Natural killer cell (primary cell): ENCODE measurements at regions not wholly inside any gene's neighbourhood (a gene's known extent, or its start where the extent isn't known, plus 50 kb on each side); places are given as distances from the start of the nearest gene placed in this dataset.

ENCODE experiments used
- ATAC-seq, 3 donors: fragments of 150-1000 bp in 2 of 3; fragments of 200-7000 bp in 1 of 3; cut with Tn5 transposase; 1 replicate in 1 of 3; 2 replicates in 2 of 3; pipeline ENCODE4 v1.10.0; 2021; ENCODE audit warnings: mild to moderate bottlenecking in 2 of 3, moderate library complexity in 2 of 3
- DNase-seq, 2 donors: peaks; one replicate each; pipeline versions ENCODE4 v3.0.0 to v3.0.0-alpha.2; 2013 to 2021; ENCODE audit warnings: mixed read lengths in 1 of 2
- H3K27ac ChIP-seq: one replicate; pipeline ENCODE4 v1.5.1; 2013; ENCODE audit warnings: mild to moderate bottlenecking, low read length
- H3K27me3 ChIP-seq: one replicate; pipeline ENCODE4 v1.6.1; 2013; ENCODE audit warnings: low read length; ENCODE audit not compliant: control insufficient read depth, insufficient read depth
- H3K36me3 ChIP-seq: one replicate; pipeline ENCODE4 v1.6.1; 2013; ENCODE audit warnings: low read length; ENCODE audit not compliant: control insufficient read depth, insufficient read depth
- H3K4me1 ChIP-seq: one replicate; pipeline ENCODE4 v1.6.1; 2013; ENCODE audit warnings: low read length; ENCODE audit not compliant: control insufficient read depth, insufficient read depth
- H3K4me3 ChIP-seq: one replicate; pipeline ENCODE4 v1.5.1; 2013; ENCODE audit warnings: low read length
- H3K9me3 ChIP-seq: one replicate; pipeline ENCODE4 v1.6.1; 2013; ENCODE audit warnings: low read length; ENCODE audit not compliant: control insufficient read depth, insufficient read depth
- H3K27ac Mint-ChIP-seq, 2 donors: one replicate each; pipeline ENCODE4 v1.8.0; 2022; ENCODE audit warnings: mild to moderate bottlenecking in 2 of 2, mixed read lengths in 2 of 2, moderate library complexity in 1 of 2
- H3K27me3 Mint-ChIP-seq, 2 donors: one replicate each; pipeline ENCODE4 v1.8.0; 2022; ENCODE audit warnings: low read depth in 2 of 2, mixed read lengths in 2 of 2
- H3K36me3 Mint-ChIP-seq: one replicate; pipeline ENCODE4 v1.8.0; 2022; ENCODE audit warnings: mixed read lengths
- H3K4me1 Mint-ChIP-seq, 2 donors: one replicate each; pipeline ENCODE4 v1.8.0; 2022; ENCODE audit warnings: mixed read lengths in 2 of 2
- H3K4me3 Mint-ChIP-seq: one replicate; pipeline ENCODE4 v1.8.0; 2022; ENCODE audit warnings: mild to moderate bottlenecking, moderate library complexity, mixed read lengths
- H3K9me3 Mint-ChIP-seq, 2 donors: one replicate each; pipeline ENCODE4 v1.8.0; 2022; ENCODE audit warnings: mixed read lengths in 2 of 2
- WGBS: methylation state at CpG from one replicate; pipeline ENCODE4 v1.1.7; 2013; ENCODE audit warnings: missing lambda C conversion rate; ENCODE audit not compliant: insufficient coverage; 5-methylcytosine and 5-hydroxymethylcytosine counted together
- intact Hi-C: fragments of 100-400 bp; cut with micrococcal nuclease; formaldehyde crosslinking; loops from one replicate; pipeline ENCODE4 v1.14.2; 2022
- TF ChIP-seq, protein P1 (sequence below): fragments of 200-600 bp; IDR thresholded peaks from one replicate; pipeline ENCODE4 v1.8.0; 2022; ENCODE audit warnings: antibody characterized with exemption

DNA sequence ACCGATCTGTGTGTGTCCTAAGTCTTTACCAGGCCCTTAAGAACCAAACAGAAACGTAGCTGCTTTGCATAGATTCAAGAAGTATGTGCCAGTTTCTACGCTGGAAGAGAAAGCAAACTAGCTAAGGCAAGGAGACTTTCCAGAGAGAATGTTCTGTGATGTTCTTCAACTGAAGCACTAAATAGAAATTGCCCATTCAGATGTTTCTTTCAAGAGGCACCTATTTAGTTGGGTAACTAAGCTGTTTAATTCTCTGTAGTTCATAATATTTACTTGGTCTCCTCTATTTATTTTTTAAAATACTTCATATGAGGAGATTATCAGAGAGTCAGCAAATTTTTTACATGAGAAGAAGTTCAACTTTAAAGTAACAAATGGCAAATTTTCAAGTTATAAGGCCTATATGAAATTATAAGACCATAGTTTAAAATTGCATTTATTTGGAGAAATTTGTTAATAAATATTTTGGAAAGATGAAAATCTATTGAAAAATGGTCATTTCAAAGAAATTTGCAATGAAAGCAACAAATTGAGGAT is 279.0 kb downstream of the NEBL start:
- H3K36me3 Mint-ChIP-seq, result no peaks in the 10 kb centered on the region
- peaks cover 48 to 55% of the 10 kb centered on the region in 2 donors for H3K4me1 Mint-ChIP-seq
- peak overlapping the region; percentile 80 to 93 for H3K27ac Mint-ChIP-seq
- TF ChIP-seq, protein P1, sequence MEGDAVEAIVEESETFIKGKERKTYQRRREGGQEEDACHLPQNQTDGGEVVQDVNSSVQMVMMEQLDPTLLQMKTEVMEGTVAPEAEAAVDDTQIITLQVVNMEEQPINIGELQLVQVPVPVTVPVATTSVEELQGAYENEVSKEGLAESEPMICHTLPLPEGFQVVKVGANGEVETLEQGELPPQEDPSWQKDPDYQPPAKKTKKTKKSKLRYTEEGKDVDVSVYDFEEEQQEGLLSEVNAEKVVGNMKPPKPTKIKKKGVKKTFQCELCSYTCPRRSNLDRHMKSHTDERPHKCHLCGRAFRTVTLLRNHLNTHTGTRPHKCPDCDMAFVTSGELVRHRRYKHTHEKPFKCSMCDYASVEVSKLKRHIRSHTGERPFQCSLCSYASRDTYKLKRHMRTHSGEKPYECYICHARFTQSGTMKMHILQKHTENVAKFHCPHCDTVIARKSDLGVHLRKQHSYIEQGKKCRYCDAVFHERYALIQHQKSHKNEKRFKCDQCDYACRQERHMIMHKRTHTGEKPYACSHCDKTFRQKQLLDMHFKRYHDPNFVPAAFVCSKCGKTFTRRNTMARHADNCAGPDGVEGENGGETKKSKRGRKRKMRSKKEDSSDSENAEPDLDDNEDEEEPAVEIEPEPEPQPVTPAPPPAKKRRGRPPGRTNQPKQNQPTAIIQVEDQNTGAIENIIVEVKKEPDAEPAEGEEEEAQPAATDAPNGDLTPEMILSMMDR, result no peak
- H3K27ac ChIP-seq, result peak overlapping the region; percentile 54
- peaks cover 26% of the 10 kb centered on the region for H3K4me1 ChIP-seq
- WGBS, result 76% methylated on average over 3 of the region's 3 CpGs
- H3K9me3 ChIP-seq, result no peaks in the 10 kb centered on the region
- H3K9me3 Mint-ChIP-seq, result peaks cover 2 to 12% of the 10 kb centered on the region in 2 donors
- intact Hi-C loops, result loop anchor here (10.0 kb wide), 1 partner anchor 803 kb away; the partner anchor contains the start of gene PLXDC2
- no peaks in the 10 kb centered on the region for H3K27me3 ChIP-seq
- DNase-seq (no peak), ATAC-seq (no peak)
- no peak overlapping the region for H3K4me3 Mint-ChIP-seq
- no peaks in the 10 kb centered on the region for H3K27me3 Mint-ChIP-seq
- no peaks in the 10 kb centered on the region for H3K36me3 ChIP-seq
- H3K4me3 ChIP-seq, result no peak overlapping the region

DNA sequence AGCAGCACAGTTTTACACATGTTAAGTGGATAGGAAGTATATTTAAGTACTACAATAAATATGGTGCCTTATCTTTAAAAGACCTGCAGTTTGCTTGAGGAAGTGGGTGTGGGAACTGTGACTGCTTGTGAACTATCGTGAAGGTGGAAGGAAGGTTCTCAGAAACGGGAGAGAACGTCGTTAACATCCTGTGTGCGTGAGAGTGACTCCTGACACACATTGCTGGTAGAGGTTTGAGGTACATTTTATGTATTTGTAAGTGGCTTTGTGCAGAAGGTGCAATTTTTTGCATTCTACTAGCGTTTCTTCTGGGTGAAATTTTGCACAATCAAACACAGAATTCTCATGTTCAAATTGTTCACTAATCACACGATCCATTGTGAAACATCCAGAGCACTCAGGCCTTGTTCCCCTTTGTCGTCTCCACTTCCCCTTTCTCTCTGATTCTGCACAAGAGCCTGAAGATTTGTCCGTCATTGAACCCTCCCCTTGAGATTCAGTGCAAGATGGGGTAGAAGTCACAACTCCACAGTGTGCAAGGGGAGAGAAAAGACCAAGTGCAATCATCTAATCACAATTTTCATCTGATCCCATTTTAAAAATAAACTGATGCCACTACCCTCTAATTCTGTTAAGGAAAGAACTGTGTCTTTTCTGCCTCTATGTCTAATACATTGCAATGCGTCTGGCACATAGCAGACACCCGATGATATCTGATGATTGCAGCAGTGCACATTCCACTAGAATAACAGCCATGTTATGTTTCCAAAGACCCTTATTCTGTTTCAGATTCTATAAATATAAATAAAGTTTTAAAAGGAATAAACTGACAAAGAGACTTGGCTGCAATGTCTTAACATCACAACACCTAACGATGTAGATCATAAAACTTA is 279.9 kb downstream of the NEBL start:
- intact Hi-C loops, result loop anchor here (10.0 kb wide), 1 partner anchor 802 kb away; the partner anchor contains the start of gene PLXDC2
- Histone ChIP-seq H3K27me3 (no peaks in the 10 kb centered on the region), H3K4me3 (no peak overlapping the region), H3K9me3 (no peaks in the 10 kb centered on the region), H3K27ac (peak overlapping the region; percentile 54), H3K4me1 (peaks cover 30% of the 10 kb centered on the region), H3K36me3 (no peaks in the 10 kb centered on the region)
- 9% methylated on average over 11 of the region's 12 CpGs for WGBS
- Mint-ChIP-seq H3K27ac (peak overlapping the region; percentile 80 to 93), H3K4me3 (peak overlapping the region; percentile 67), H3K36me3 (no peaks in the 10 kb centered on the region), H3K4me1 (peaks cover 57 to 64% of the 10 kb centered on the region in 2 donors), H3K9me3 (peaks cover 2 to 12% of the 10 kb centered on the region in 2 donors), H3K27me3 (no peaks in the 10 kb centered on the region)
- DNase-seq, result peak in 1 of 2 donors; percentile 23
- ATAC-seq, result peak; percentile 62 to 79 (median 74)
- TF ChIP-seq, protein P1, result no peak

DNA sequence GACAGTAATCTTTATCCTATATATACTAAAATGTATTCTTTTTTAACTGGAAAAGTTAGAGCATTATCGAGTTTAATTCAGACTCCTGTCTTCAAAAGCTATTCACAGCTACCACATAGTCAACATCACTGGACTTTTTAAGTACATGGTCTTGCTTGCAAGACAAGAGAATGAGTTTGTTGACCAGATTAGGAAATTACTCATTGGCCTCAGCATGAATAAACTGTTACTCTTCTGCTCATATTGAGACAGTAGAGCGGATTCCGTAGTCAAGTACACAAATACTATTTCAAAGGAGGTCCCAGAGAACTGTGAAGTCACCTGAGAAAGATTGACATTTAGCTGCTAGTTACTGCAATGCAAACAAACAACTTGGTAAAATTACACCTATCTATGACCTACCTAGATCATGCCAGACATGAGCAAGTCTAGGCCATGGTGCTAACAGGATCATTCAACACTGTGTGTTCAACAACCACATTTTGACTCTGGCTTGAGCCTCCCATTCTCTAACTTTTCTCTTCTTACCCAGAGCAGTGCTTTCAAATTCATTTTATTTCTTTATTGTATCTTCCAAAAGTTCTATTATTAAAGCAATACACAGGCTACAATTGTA is 280.9 kb downstream of the NEBL start:
- WGBS, result 83% methylated on average over 2 of the region's 3 CpGs
- Mint-ChIP-seq H3K9me3 (peaks cover 2 to 12% of the 10 kb centered on the region in 2 donors), H3K4me1 (peaks cover 66 to 67% of the 10 kb centered on the region in 2 donors), H3K4me3 (peak overlapping the region; percentile 67), H3K27ac (peak overlapping the region; percentile 80 to 93), H3K36me3 (peaks cover 6% of the 10 kb centered on the region), H3K27me3 (no peaks in the 10 kb centered on the region)
- no peaks in the 10 kb centered on the region for H3K9me3 ChIP-seq
- DNase-seq (no peak), ATAC-seq (peak; percentile 53 to 65 (median 60))
- H3K27me3 ChIP-seq, result no peaks in the 10 kb centered on the region
- intact Hi-C loops, result loop anchor here (10.0 kb wide), 1 partner anchor 801 kb away; the partner anchor contains the start of gene PLXDC2
- peak overlapping the region; percentile 54 for H3K27ac ChIP-seq
- TF ChIP-seq, protein P1, result no peak
- peaks cover 28% of the 10 kb centered on the region for H3K4me1 ChIP-seq
- H3K4me3 ChIP-seq, result no peak overlapping the region
- H3K36me3 ChIP-seq, result no peaks in the 10 kb centered on the region
